ENCODE measurements at regions not wholly inside any gene's neighbourhood (a gene's known extent, or its start where the extent isn't known, plus 50 kb on each side); places are given as distances from the start of the nearest gene placed in this dataset.

GRCh38 chr4:78687818-78688217 lies 88.3 kb upstream of the BMP2K start:
- Histone ChIP-seq H3K4me1 (ENCODE audit: control insufficient read depth, insufficient read depth, low read length) (no peaks in the 10 kb centered on the region), H3K27ac (ENCODE audit: extremely low read depth, low read depth, low read length) (no peak overlapping the region), H3K36me3 (ENCODE audit: control insufficient read depth in 2 of 2, insufficient read depth in 1 of 2, low read length in 2 of 2) (no peaks in the 10 kb centered on the region), H3K4me3 (ENCODE audit: low read depth, low read length) (no peak overlapping the region), H3K9me3 (ENCODE audit: control insufficient read depth, insufficient read depth, low read depth, low read length) (no peaks in the 10 kb centered on the region)
- ChIA-PET CTCF (interaction anchor here (0.9 kb wide), 1 partner anchor 25 kb away, joined by 3 read pairs; no protein-coding TSS in a partner anchor), POLR2A (no interaction called here)
- no peak for TF ChIP-seq ZBTB44 (tag by site-specific recombination; IDR thresholded peaks at IDR 0.05)
- no peak for TF ChIP-seq ZFP3 (tag by site-specific recombination; IDR thresholded peaks at IDR 0.05; ENCODE audit: low read depth)

GRCh38 chr4:78688366-78688765 lies 87.8 kb upstream of the BMP2K start:
- ChIA-PET POLR2A (no interaction called here), CTCF (interaction anchor here (0.9 kb wide), 1 partner anchor 26 kb away, joined by 3 read pairs; no protein-coding TSS in a partner anchor)
- Histone ChIP-seq H3K9me3 (ENCODE audit: control insufficient read depth, insufficient read depth, low read depth, low read length) (no peaks in the 10 kb centered on the region), H3K27ac (ENCODE audit: extremely low read depth, low read depth, low read length) (no peak overlapping the region), H3K4me3 (ENCODE audit: low read depth, low read length) (no peak overlapping the region), H3K36me3 (ENCODE audit: control insufficient read depth in 2 of 2, insufficient read depth in 1 of 2, low read length in 2 of 2) (no peaks in the 10 kb centered on the region), H3K4me1 (ENCODE audit: control insufficient read depth, insufficient read depth, low read length) (no peaks in the 10 kb centered on the region)
- TF ChIP-seq ZNF23 (tag by site-specific recombination; IDR thresholded peaks at IDR 0.05; ENCODE audit: borderline replicate concordance), result no peak

- Histone ChIP-seq H3K9me3 (ENCODE audit: control insufficient read depth, insufficient read depth, low read depth, low read length) (no peaks in the 10 kb centered on the region), H3K4me1 (ENCODE audit: control insufficient read depth, insufficient read depth, low read length) (no peaks in the 10 kb centered on the region), H3K27ac (ENCODE audit: extremely low read depth, low read depth, low read length) (no peak overlapping the region), H3K4me3 (ENCODE audit: low read depth, low read length) (no peak overlapping the region), H3K36me3 (ENCODE audit: control insufficient read depth in 2 of 2, insufficient read depth in 1 of 2, low read length in 2 of 2) (no peaks in the 10 kb centered on the region)
- ChIA-PET POLR2A (no interaction called here), CTCF (no interaction called here)
- no peak for TF ChIP-seq FEZF1 (tag by site-specific recombination; IDR thresholded peaks at IDR 0.05)
- no peak for TF ChIP-seq OSR2 (tag by site-specific recombination; IDR thresholded peaks at IDR 0.05)
- TF ChIP-seq ZNF596 (tag by site-specific recombination; IDR thresholded peaks at IDR 0.05), result no peak
- no peak for TF ChIP-seq ZNF449 (tag by site-specific recombination; IDR thresholded peaks at IDR 0.05)
- TF ChIP-seq ZNF24 (tag by site-specific recombination; IDR thresholded peaks at IDR 0.05), result no peak
- TF ChIP-seq ZNF18 (tag by site-specific recombination; IDR thresholded peaks at IDR 0.05), result no peak
- no peak for TF ChIP-seq SCRT2 (tag by site-specific recombination; IDR thresholded peaks at IDR 0.05)
- no peak for TF ChIP-seq ZNF548 (tag by site-specific recombination; IDR thresholded peaks at IDR 0.05)
- no peak for TF ChIP-seq ZNF423 (tag by site-specific recombination; IDR thresholded peaks at IDR 0.05)
- no peak for TF ChIP-seq ZNF704 (tag by site-specific recombination; IDR thresholded peaks at IDR 0.05)
- TF ChIP-seq EGR2 (tag by site-specific recombination; IDR thresholded peaks at IDR 0.05; ENCODE audit: low read depth), result no peak
- no peak for TF ChIP-seq INSM2 (tag by site-specific recombination; IDR thresholded peaks at IDR 0.05)
- TF ChIP-seq GLIS2 (tag by site-specific recombination; IDR thresholded peaks at IDR 0.05), result no peak
- TF ChIP-seq ZNF324 (tag by site-specific recombination; IDR thresholded peaks at IDR 0.05), result no peak
- no peak for TF ChIP-seq ZNF19 (tag by site-specific recombination; IDR thresholded peaks at IDR 0.05; ENCODE audit: low read depth)
- TF ChIP-seq ZNF391 (tag by site-specific recombination; IDR thresholded peaks at IDR 0.05; ENCODE audit: borderline replicate concordance, low read depth), result no peak
- TF ChIP-seq ZNF426 (tag by site-specific recombination; IDR thresholded peaks at IDR 0.05), result no peak
- no peak for TF ChIP-seq HIC1 (tag by site-specific recombination; IDR thresholded peaks at IDR 0.05)
- no peak for TF ChIP-seq ZNF335 (tag by site-specific recombination; conservative IDR thresholded peaks at IDR 0.05)
- TF ChIP-seq ZNF292 (tag by site-specific recombination; IDR thresholded peaks at IDR 0.05; ENCODE audit: borderline replicate concordance, low read depth), result no peak
Observed at GRCh38 chr4:78689261-78689660, 86.9 kb upstream of the BMP2K start.
